Gastroesophageal sphincter (tissue), 4 donors: ENCODE measurements at regions not wholly inside any gene's neighbourhood (a gene's known extent, or its start where the extent isn't known, plus 50 kb on each side); places are given as distances from the start of the nearest gene placed in this dataset.

ENCODE experiments used
- ATAC-seq: fragments of 150-250 bp; one replicate; pipeline ENCODE4 v1.9.1; 2016; ENCODE audit warnings: mild to moderate bottlenecking, moderate library complexity
- H3K27ac ChIP-seq, 4 donors: fragments of 200-600 bp; sonication (generic) in 3 of 4; 1 replicate in 3 of 4; 2 replicates in 1 of 4; pipeline ENCODE4 v1.5.1; 2016 to 2019
- H3K27me3 ChIP-seq: fragments of 200-600 bp; sonication (generic); one replicate; pipeline ENCODE4 v1.5.1; 2019
- H3K36me3 ChIP-seq, 2 donors: fragments of 200-600 bp; sonication (generic); one replicate each; pipeline ENCODE4 v1.5.1; 2019; ENCODE audit warnings: control low read depth in 1 of 2
- H3K4me1 ChIP-seq, 3 donors: fragments of 200-600 bp; sonication (generic); 1 replicate in 2 of 3; 2 replicates in 1 of 3; pipeline ENCODE4 v1.5.1; 2016 to 2019; ENCODE audit warnings: control low read depth in 2 of 3
- H3K4me3 ChIP-seq, 2 donors: fragments of 200-600 bp; sonication (generic); one replicate each; pipeline ENCODE4 v1.5.1; 2019; ENCODE audit warnings: mild to moderate bottlenecking in 1 of 2, moderate library complexity in 1 of 2
- H3K9me3 ChIP-seq, 3 donors: fragments of 200-600 bp; sonication (generic); one replicate each; pipeline ENCODE4 v1.5.1; 2017 to 2019; ENCODE audit warnings: control low read depth in 2 of 3
- CTCF ChIP-seq, 4 experiments: fragments of 200-600 bp in 2 of 4; fragments of 450-650 bp in 2 of 4; sonication (generic) in 1 of 4; IDR thresholded peaks; one replicate each; pipeline ENCODE4 v1.5.1; 2017 to 2019; ENCODE audit warnings: antibody characterized with exemption in 4 of 4, mild to moderate bottlenecking in 2 of 4, moderate library complexity in 2 of 4
- EP300 ChIP-seq: sonication (generic); formaldehyde crosslinking; IDR thresholded peaks from one replicate; pipeline ENCODE4 v1.6.1; 2017; ENCODE audit warnings: antibody characterized with exemption, mild to moderate bottlenecking
- POLR2A ChIP-seq, 2 donors: fragments of 450-650 bp; IDR thresholded peaks; one replicate each; pipeline ENCODE4 v1.6.1; 2017; ENCODE audit warnings: antibody characterized with exemption in 2 of 2, mild to moderate bottlenecking in 2 of 2, moderate library complexity in 1 of 2
- POLR2AphosphoS5 ChIP-seq: sonication (generic); formaldehyde crosslinking; IDR thresholded peaks from one replicate; pipeline ENCODE4 v1.6.1; 2017; ENCODE audit warnings: antibody characterized with exemption
- WGBS, 2 donors: methylation state at CpG; one replicate each; pipeline ENCODE4 v1.1.5; 2018; ENCODE audit warnings: low coverage in 1 of 2; 5-methylcytosine and 5-hydroxymethylcytosine counted together

- H3K36me3 ChIP-seq = no peaks in the 10 kb centered on the region
- no peaks in the 10 kb centered on the region for H3K4me1 ChIP-seq
- no peak overlapping the region for H3K27ac ChIP-seq
- no peaks in the 10 kb centered on the region for H3K27me3 ChIP-seq
- no peaks in the 10 kb centered on the region for H3K9me3 ChIP-seq
- no peak overlapping the region for H3K4me3 ChIP-seq
- no peak for ATAC-seq
- no peak for TF ChIP-seq EP300
These were observed 80.0 kb downstream of the CENPW start for GRCh38 chr6:126419901-126420300.

- Histone ChIP-seq H3K4me3 (no peak overlapping the region), H3K36me3 (no peaks in the 10 kb centered on the region), H3K4me1 (no peaks in the 10 kb centered on the region), H3K9me3 (no peaks in the 10 kb centered on the region), H3K27ac (no peak overlapping the region), H3K27me3 (no peaks in the 10 kb centered on the region)
- TF ChIP-seq CTCF (IDR thresholded peaks at IDR 0.05) = no peak
- TF ChIP-seq POLR2A (IDR thresholded peaks at IDR 0.05) = no peak
- no peak for TF ChIP-seq POLR2AphosphoS5
- no peak for TF ChIP-seq EP300
- 84 to 85% methylated on average over 2 of the region's 2 CpGs for WGBS, 2 donors
- no peak for ATAC-seq
These were observed 83.0 kb downstream of the CENPW start for GRCh38 chr6:126422912-126423311.

- Histone ChIP-seq H3K9me3 (no peaks in the 10 kb centered on the region), H3K4me1 (no peaks in the 10 kb centered on the region), H3K27ac (no peak overlapping the region), H3K27me3 (no peaks in the 10 kb centered on the region), H3K36me3 (no peaks in the 10 kb centered on the region), H3K4me3 (no peak overlapping the region)
- no peak for ATAC-seq
- TF ChIP-seq EP300 (no peak), POLR2AphosphoS5 (no peak), CTCF (IDR thresholded peaks at IDR 0.05) (no peak), POLR2A (IDR thresholded peaks at IDR 0.05) (no peak)
- WGBS, 2 donors = 81 to 91% methylated on average over 3 of the region's 3 CpGs
These were observed 87.8 kb downstream of the CENPW start for GRCh38 chr6:126427713-126428112.

- Histone ChIP-seq H3K4me1 (no peaks in the 10 kb centered on the region), H3K27ac (no peak overlapping the region), H3K4me3 (no peak overlapping the region), H3K36me3 (no peaks in the 10 kb centered on the region), H3K9me3 (no peaks in the 10 kb centered on the region), H3K27me3 (no peaks in the 10 kb centered on the region)
- TF ChIP-seq CTCF (IDR thresholded peaks at IDR 0.05) (no peak), EP300 (no peak), POLR2AphosphoS5 (no peak), POLR2A (IDR thresholded peaks at IDR 0.05) (no peak)
- WGBS, 2 donors = 63 to 93% methylated on average over 1 of the region's 1 CpG
- no peak for ATAC-seq
These were observed 90.0 kb downstream of the CENPW start for GRCh38 chr6:126429866-126430265.

- H3K36me3 ChIP-seq = no peaks in the 10 kb centered on the region
These were observed 92.6 kb downstream of the CENPW start for GRCh38 chr6:126432564-126432963.

More at GRCh38 chr6:126432564-126432963, 92.6 kb downstream of the CENPW start:
- H3K27me3 ChIP-seq = no peaks in the 10 kb centered on the region
- H3K4me3 ChIP-seq = no peak overlapping the region
- no peak for ATAC-seq
- H3K9me3 ChIP-seq = no peaks in the 10 kb centered on the region
- H3K27ac ChIP-seq = no peak overlapping the region
- TF ChIP-seq CTCF (IDR thresholded peaks at IDR 0.05) (no peak), EP300 (no peak), POLR2AphosphoS5 (no peak), POLR2A (IDR thresholded peaks at IDR 0.05) (no peak)
- H3K4me1 ChIP-seq = no peaks in the 10 kb centered on the region
